AG04449 (cell line): ENCODE measurements at regions not wholly inside any gene's neighbourhood (a gene's known extent, or its start where the extent isn't known, plus 50 kb on each side); places are given as distances from the start of the nearest gene placed in this dataset.

Experiments used
- CTCF ChIA-PET: fragments of 350-600 bp; formaldehyde crosslinking; extraction: SDS; loops from one replicate; lab custom pipeline; 2021; ENCODE audit warnings: antibody characterized with exemption; lab: Yijun Ruan, JAX
- POLR2A ChIA-PET: fragments of 400-600, 350-600 bp; formaldehyde crosslinking; extraction: SDS; loops from one replicate; lab custom pipeline; 2020; ENCODE audit warnings: antibody characterized with exemption, inconsistent platforms; lab: Yijun Ruan, JAX
- DNase-seq: peaks from one replicate; pipeline ENCODE4 v3.0.0-alpha.2; 2010; ENCODE audit warnings: low read depth, low spot score
- H3K4me3 ChIP-seq: 2 replicates; pipeline ENCODE4 v1.5.1; 2011; ENCODE audit warnings: low read depth, mild to moderate bottlenecking, control low read depth, low read length
- CTCF ChIP-seq: IDR thresholded peaks from one replicate; pipeline ENCODE4 v1.5.1; 2011; ENCODE audit warnings: mild to moderate bottlenecking, moderate library complexity, low read length, control low read depth, inconsistent platforms; ENCODE audit not compliant: insufficient read depth; ENCODE audit errors: missing control alignments

- ChIA-PET POLR2A (no interaction called here), CTCF (no interaction called here)
- no peak for DNase-seq
- no peak overlapping the region for H3K4me3 ChIP-seq
- TF ChIP-seq CTCF, result no peak
These were observed 103.2 kb downstream of the HMX1 start for GRCh38 chr4:8768357-8768999.

GRCh38 chr4:8766610-8767009 lies 105.0 kb downstream of the HMX1 start:
- POLR2A ChIA-PET, result no interaction called here
- CTCF ChIA-PET, result no interaction called here
- DNase-seq, result no peak
- TF ChIP-seq CTCF, result no peak
- no peak overlapping the region for H3K4me3 ChIP-seq

GRCh38 chr4:8765631-8766590 lies 105.7 kb downstream of the HMX1 start:
- CTCF ChIA-PET, result no interaction called here
- TF ChIP-seq CTCF, result no peak
- POLR2A ChIA-PET, result no interaction called here
- H3K4me3 ChIP-seq, result no peak overlapping the region
- DNase-seq, result no peak

GRCh38 chr4:8765084-8765483 lies 106.6 kb downstream of the HMX1 start:
- CTCF ChIA-PET, result no interaction called here

GRCh38 chr4:8763966-8764901 lies 107.4 kb downstream of the HMX1 start:
- no peak for TF ChIP-seq CTCF
- POLR2A ChIA-PET, result no interaction called here
- no peak for DNase-seq
- CTCF ChIA-PET, result no interaction called here
- H3K4me3 ChIP-seq, result no peak overlapping the region

More at GRCh38 chr4:8765084-8765483, 106.6 kb downstream of the HMX1 start:
- no peak overlapping the region for H3K4me3 ChIP-seq
- TF ChIP-seq CTCF, result no peak
- no peak for DNase-seq
- POLR2A ChIA-PET, result no interaction called here
